IPS DF 6.9 (cell line): ENCODE measurements at regions not wholly inside any gene's neighbourhood (a gene's known extent, or its start where the extent isn't known, plus 50 kb on each side); places are given as distances from the start of the nearest gene placed in this dataset.

Source experiments
- DNase-seq: peaks from one replicate; pipeline ENCODE4 v3.0.0-alpha.2; 2013; ENCODE audit warnings: low read depth, low spot score
- H3K27ac ChIP-seq: one replicate; pipeline ENCODE4 v1.5.1; 2013; ENCODE audit warnings: low read length, control low read depth
- H3K27me3 ChIP-seq: 2 replicates; pipeline ENCODE4 v1.6.1; 2013; ENCODE audit warnings: mild to moderate bottlenecking, low read length; ENCODE audit not compliant: control insufficient read depth, insufficient read depth
- H3K36me3 ChIP-seq: 2 replicates; pipeline ENCODE4 v1.6.1; 2013; ENCODE audit warnings: low read length; ENCODE audit not compliant: control insufficient read depth, insufficient read depth
- H3K4me1 ChIP-seq: 2 replicates; pipeline ENCODE4 v1.6.1; 2013; ENCODE audit warnings: low read length; ENCODE audit not compliant: control insufficient read depth, insufficient read depth
- H3K4me3 ChIP-seq: 2 replicates; pipeline ENCODE4 v1.5.1; 2013; ENCODE audit warnings: mild to moderate bottlenecking, low read length
- H3K9me3 ChIP-seq: 2 replicates; pipeline ENCODE4 v1.6.1; 2013; ENCODE audit warnings: low read length, inconsistent platforms; ENCODE audit not compliant: control insufficient read depth, insufficient read depth
- WGBS: extraction: QIAGEN DNeasy Blood & Tissue Kit; methylation state at CpG from one replicate; pipeline ENCODE4 v1.1.7; 2013; ENCODE audit warnings: mixed read lengths, missing lambda C conversion rate; ENCODE audit not compliant: insufficient read length, insufficient coverage; 5-methylcytosine and 5-hydroxymethylcytosine counted together

GRCh38 chr12:45646851-45647581 lies 82.5 kb upstream of the ARID2 start:
- no peaks in the 10 kb centered on the region for H3K36me3 ChIP-seq
- no peaks in the 10 kb centered on the region for H3K27me3 ChIP-seq
- no peaks in the 10 kb centered on the region for H3K4me1 ChIP-seq
- DNase-seq, result no peak
- WGBS, result no CpG with 5 or more reads among the region's 4 CpGs
- H3K9me3 ChIP-seq, result no peaks in the 10 kb centered on the region
- H3K4me3 ChIP-seq, result no peak overlapping the region
- H3K27ac ChIP-seq, result no peak overlapping the region

GRCh38 chr12:45648070-45648469 lies 81.4 kb upstream of the ARID2 start:
- Histone ChIP-seq H3K4me1 (no peaks in the 10 kb centered on the region), H3K4me3 (no peak overlapping the region), H3K9me3 (no peaks in the 10 kb centered on the region), H3K36me3 (no peaks in the 10 kb centered on the region), H3K27me3 (no peaks in the 10 kb centered on the region), H3K27ac (no peak overlapping the region)
- no peak for DNase-seq
- WGBS, result no CpG with 5 or more reads among the region's 3 CpGs

- H3K27ac ChIP-seq, result no peak overlapping the region
- no peak for DNase-seq
- no peaks in the 10 kb centered on the region for H3K27me3 ChIP-seq
- H3K9me3 ChIP-seq, result no peaks in the 10 kb centered on the region
- H3K4me1 ChIP-seq, result no peaks in the 10 kb centered on the region
- H3K36me3 ChIP-seq, result no peaks in the 10 kb centered on the region
- WGBS, result no CpG with 5 or more reads among the region's 1 CpG
- no peak overlapping the region for H3K4me3 ChIP-seq
Observed at GRCh38 chr12:45651029-45651428, 78.5 kb upstream of the ARID2 start.

GRCh38 chr12:45654002-45654665 lies 75.4 kb upstream of the ARID2 start:
- H3K9me3 ChIP-seq, result no peaks in the 10 kb centered on the region
- no CpG with 5 or more reads among the region's 3 CpGs for WGBS
- no peak overlapping the region for H3K27ac ChIP-seq
- H3K36me3 ChIP-seq, result no peaks in the 10 kb centered on the region
- H3K4me1 ChIP-seq, result no peaks in the 10 kb centered on the region
- no peak for DNase-seq
- no peaks in the 10 kb centered on the region for H3K27me3 ChIP-seq
- no peak overlapping the region for H3K4me3 ChIP-seq

GRCh38 chr12:45655186-45655585 lies 74.3 kb upstream of the ARID2 start:
- no peaks in the 10 kb centered on the region for H3K4me1 ChIP-seq
- no peaks in the 10 kb centered on the region for H3K36me3 ChIP-seq
- no CpG with 5 or more reads among the region's 5 CpGs for WGBS
- no peaks in the 10 kb centered on the region for H3K27me3 ChIP-seq
- DNase-seq, result no peak
- no peak overlapping the region for H3K27ac ChIP-seq
- no peak overlapping the region; the same call in 1 of the 2 replicates for H3K4me3 ChIP-seq
- H3K9me3 ChIP-seq, result no peaks in the 10 kb centered on the region

- no peak for DNase-seq
- H3K9me3 ChIP-seq, result no peaks in the 10 kb centered on the region
- no CpG with 5 or more reads among the region's 2 CpGs for WGBS
- H3K4me3 ChIP-seq, result no peak overlapping the region
- no peaks in the 10 kb centered on the region for H3K36me3 ChIP-seq
- no peaks in the 10 kb centered on the region for H3K4me1 ChIP-seq
- H3K27ac ChIP-seq, result no peak overlapping the region
- no peaks in the 10 kb centered on the region for H3K27me3 ChIP-seq
Observed at GRCh38 chr12:45655743-45656142, 73.8 kb upstream of the ARID2 start.

- Histone ChIP-seq H3K4me3 (no peak overlapping the region), H3K27me3 (no peaks in the 10 kb centered on the region), H3K4me1 (no peaks in the 10 kb centered on the region), H3K36me3 (no peaks in the 10 kb centered on the region), H3K9me3 (no peaks in the 10 kb centered on the region), H3K27ac (no peak overlapping the region)
- WGBS, result no CpG with 5 or more reads among the region's 4 CpGs
- DNase-seq, result no peak
Observed at GRCh38 chr12:45658020-45658419, 71.5 kb upstream of the ARID2 start.

GRCh38 chr12:45660330-45660729 lies 69.2 kb upstream of the ARID2 start:
- Histone ChIP-seq H3K4me3 (no peak overlapping the region), H3K4me1 (no peaks in the 10 kb centered on the region), H3K27ac (no peak overlapping the region), H3K36me3 (no peaks in the 10 kb centered on the region), H3K9me3 (no peaks in the 10 kb centered on the region), H3K27me3 (no peaks in the 10 kb centered on the region)
- no peak for DNase-seq
- WGBS, result no CpG with 5 or more reads among the region's 2 CpGs

GRCh38 chr12:45663455-45663854 lies 66.1 kb upstream of the ARID2 start:
- DNase-seq, result no peak
- Histone ChIP-seq H3K27me3 (no peaks in the 10 kb centered on the region), H3K36me3 (no peaks in the 10 kb centered on the region), H3K27ac (no peak overlapping the region), H3K4me1 (no peaks in the 10 kb centered on the region), H3K4me3 (no peak overlapping the region), H3K9me3 (no peaks in the 10 kb centered on the region)
- no CpG with 5 or more reads among the region's 2 CpGs for WGBS

GRCh38 chr12:45665941-45666340 lies 63.6 kb upstream of the ARID2 start:
- H3K36me3 ChIP-seq, result no peaks in the 10 kb centered on the region
- H3K4me1 ChIP-seq, result no peaks in the 10 kb centered on the region
- DNase-seq, result no peak
- no peak overlapping the region for H3K27ac ChIP-seq
- no CpG with 5 or more reads among the region's 1 CpG for WGBS
- H3K27me3 ChIP-seq, result no peaks in the 10 kb centered on the region
- H3K4me3 ChIP-seq, result no peak overlapping the region
- H3K9me3 ChIP-seq, result no peaks in the 10 kb centered on the region

GRCh38 chr12:45666396-45666795 lies 63.1 kb upstream of the ARID2 start:
- no peak for DNase-seq
- H3K27ac ChIP-seq, result no peak overlapping the region
- H3K36me3 ChIP-seq, result no peaks in the 10 kb centered on the region
- no peaks in the 10 kb centered on the region for H3K9me3 ChIP-seq
- WGBS, result no CpG with 5 or more reads among the region's 3 CpGs
- no peaks in the 10 kb centered on the region for H3K4me1 ChIP-seq
- H3K27me3 ChIP-seq, result no peaks in the 10 kb centered on the region
- H3K4me3 ChIP-seq, result no peak overlapping the region
